ENCODE measurements at regions not wholly inside any gene's neighbourhood (a gene's known extent, or its start where the extent isn't known, plus 50 kb on each side); places are given as distances from the start of the nearest gene placed in this dataset.

DNA sequence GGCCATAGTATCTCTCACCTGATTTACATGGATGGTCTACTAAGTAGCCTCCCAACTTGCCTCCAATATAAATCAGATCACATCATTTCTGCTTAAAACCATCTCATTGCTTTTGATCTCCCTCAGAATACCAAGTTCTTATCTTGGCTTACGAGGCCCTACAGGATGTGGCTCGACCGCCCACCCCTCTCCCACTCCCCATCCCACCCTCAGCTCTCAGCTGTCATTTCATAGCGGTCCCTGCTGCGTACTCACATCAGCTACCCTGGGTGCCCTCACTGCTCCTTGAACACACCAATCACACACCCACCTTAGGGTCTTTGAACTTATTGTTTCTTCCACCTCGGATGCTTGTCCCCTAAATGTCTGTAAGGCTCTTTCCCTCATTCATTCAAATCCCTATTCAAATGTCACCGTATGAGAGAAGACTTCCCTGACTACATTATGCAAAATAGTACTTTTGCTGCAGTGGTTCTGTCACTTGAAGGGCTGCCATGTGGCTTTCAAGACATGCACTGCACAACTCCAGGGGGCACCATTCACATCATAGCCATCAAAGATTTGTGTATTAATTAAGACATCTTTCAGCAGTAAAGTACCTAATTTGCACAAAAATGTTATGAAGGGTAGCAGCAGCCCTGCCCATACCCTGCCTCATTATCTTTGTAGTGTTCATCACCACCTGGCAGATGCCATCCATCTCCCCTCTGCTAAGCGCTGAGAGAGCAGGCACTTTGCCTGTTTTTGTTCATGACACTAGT, 171.1 kb downstream of the ENC1 start:
- Mint-ChIP-seq H3K36me3 (ENCODE audit: low read depth) (no peaks in the 10 kb centered on the region), H3K4me1 (peaks cover 6% of the 10 kb centered on the region; the same call in 2 of the 3 replicates), H3K4me3 (no peak overlapping the region), H3K9me3 (no peaks in the 10 kb centered on the region), H3K27ac (no peak overlapping the region), H3K27me3 (ENCODE audit: insufficient read depth, low read depth, poor library complexity) (peaks cover 3% of the 10 kb centered on the region)
- no peaks in the 10 kb centered on the region for H4K20me1 ChIP-seq (replicated peaks; ENCODE audit: insufficient read depth)
- H3K4me2 ChIP-seq, result no peak overlapping the region
- TF ChIP-seq, protein P1, sequence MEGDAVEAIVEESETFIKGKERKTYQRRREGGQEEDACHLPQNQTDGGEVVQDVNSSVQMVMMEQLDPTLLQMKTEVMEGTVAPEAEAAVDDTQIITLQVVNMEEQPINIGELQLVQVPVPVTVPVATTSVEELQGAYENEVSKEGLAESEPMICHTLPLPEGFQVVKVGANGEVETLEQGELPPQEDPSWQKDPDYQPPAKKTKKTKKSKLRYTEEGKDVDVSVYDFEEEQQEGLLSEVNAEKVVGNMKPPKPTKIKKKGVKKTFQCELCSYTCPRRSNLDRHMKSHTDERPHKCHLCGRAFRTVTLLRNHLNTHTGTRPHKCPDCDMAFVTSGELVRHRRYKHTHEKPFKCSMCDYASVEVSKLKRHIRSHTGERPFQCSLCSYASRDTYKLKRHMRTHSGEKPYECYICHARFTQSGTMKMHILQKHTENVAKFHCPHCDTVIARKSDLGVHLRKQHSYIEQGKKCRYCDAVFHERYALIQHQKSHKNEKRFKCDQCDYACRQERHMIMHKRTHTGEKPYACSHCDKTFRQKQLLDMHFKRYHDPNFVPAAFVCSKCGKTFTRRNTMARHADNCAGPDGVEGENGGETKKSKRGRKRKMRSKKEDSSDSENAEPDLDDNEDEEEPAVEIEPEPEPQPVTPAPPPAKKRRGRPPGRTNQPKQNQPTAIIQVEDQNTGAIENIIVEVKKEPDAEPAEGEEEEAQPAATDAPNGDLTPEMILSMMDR (conservative IDR thresholded peaks at IDR 0.05; ENCODE audit: low read depth in 2 of 2), result 0 out of 4 replicates have a peak, but pooled peaks have one; percentile 10 to 15
- TF ChIP-seq, protein P2, sequence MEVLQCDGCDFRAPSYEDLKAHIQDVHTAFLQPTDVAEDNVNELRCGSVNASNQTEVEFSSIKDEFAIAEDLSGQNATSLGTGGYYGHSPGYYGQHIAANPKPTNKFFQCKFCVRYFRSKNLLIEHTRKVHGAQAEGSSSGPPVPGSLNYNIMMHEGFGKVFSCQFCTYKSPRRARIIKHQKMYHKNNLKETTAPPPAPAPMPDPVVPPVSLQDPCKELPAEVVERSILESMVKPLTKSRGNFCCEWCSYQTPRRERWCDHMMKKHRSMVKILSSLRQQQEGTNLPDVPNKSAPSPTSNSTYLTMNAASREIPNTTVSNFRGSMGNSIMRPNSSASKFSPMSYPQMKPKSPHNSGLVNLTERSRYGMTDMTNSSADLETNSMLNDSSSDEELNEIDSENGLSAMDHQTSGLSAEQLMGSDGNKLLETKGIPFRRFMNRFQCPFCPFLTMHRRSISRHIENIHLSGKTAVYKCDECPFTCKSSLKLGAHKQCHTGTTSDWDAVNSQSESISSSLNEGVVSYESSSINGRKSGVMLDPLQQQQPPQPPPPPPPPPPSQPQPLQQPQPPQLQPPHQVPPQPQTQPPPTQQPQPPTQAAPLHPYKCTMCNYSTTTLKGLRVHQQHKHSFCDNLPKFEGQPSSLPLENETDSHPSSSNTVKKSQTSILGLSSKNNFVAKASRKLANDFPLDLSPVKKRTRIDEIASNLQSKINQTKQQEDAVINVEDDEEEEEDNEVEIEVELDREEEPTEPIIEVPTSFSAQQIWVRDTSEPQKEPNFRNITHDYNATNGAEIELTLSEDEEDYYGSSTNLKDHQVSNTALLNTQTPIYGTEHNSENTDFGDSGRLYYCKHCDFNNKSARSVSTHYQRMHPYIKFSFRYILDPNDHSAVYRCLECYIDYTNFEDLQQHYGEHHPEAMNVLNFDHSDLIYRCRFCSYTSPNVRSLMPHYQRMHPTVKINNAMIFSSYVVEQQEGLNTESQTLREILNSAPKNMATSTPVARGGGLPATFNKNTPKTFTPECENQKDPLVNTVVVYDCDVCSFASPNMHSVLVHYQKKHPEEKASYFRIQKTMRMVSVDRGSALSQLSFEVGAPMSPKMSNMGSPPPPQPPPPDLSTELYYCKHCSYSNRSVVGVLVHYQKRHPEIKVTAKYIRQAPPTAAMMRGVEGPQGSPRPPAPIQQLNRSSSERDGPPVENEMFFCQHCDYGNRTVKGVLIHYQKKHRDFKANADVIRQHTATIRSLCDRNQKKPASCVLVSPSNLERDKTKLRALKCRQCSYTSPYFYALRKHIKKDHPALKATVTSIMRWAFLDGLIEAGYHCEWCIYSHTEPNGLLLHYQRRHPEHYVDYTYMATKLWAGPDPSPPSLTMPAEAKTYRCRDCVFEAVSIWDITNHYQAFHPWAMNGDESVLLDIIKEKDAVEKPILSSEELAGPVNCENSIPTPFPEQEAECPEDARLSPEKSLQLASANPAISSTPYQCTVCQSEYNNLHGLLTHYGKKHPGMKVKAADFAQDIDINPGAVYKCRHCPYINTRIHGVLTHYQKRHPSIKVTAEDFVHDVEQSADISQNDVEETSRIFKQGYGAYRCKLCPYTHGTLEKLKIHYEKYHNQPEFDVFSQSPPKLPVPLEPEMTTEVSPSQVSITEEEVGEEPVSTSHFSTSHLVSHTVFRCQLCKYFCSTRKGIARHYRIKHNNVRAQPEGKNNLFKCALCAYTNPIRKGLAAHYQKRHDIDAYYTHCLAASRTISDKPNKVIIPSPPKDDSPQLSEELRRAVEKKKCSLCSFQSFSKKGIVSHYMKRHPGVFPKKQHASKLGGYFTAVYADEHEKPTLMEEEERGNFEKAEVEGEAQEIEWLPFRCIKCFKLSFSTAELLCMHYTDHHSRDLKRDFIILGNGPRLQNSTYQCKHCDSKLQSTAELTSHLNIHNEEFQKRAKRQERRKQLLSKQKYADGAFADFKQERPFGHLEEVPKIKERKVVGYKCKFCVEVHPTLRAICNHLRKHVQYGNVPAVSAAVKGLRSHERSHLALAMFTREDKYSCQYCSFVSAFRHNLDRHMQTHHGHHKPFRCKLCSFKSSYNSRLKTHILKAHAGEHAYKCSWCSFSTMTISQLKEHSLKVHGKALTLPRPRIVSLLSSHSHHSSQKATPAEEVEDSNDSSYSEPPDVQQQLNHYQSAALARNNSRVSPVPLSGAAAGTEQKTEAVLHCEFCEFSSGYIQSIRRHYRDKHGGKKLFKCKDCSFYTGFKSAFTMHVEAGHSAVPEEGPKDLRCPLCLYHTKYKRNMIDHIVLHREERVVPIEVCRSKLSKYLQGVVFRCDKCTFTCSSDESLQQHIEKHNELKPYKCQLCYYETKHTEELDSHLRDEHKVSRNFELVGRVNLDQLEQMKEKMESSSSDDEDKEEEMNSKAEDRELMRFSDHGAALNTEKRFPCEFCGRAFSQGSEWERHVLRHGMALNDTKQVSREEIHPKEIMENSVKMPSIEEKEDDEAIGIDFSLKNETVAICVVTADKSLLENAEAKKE (CRISPR knock-in tag; IDR thresholded peaks at IDR 0.05), result no peak
- no peak overlapping the region for H3K27ac ChIP-seq (ENCODE audit: low read depth)
- H3F3A ChIP-seq (replicated peaks; ENCODE audit: low read depth), result no peaks in the 10 kb centered on the region
- H3K79me2 ChIP-seq (replicated peaks; ENCODE audit: insufficient read depth), result no peaks in the 10 kb centered on the region
- H3K4me1 ChIP-seq (ENCODE audit: insufficient read depth), result no peaks in the 10 kb centered on the region
- no peak overlapping the region for H2AFZ ChIP-seq
- H3K9me2 ChIP-seq (ENCODE audit: insufficient read depth), result peaks cover 3% of the 10 kb centered on the region; the same call in 1 of the 2 replicates
- no peak for DNase-seq (ENCODE audit: low spot score)
- ATAC-seq, result no peak
- H3K36me3 ChIP-seq (ENCODE audit: insufficient read depth), result no peaks in the 10 kb centered on the region
- no peaks in the 10 kb centered on the region for H3K27me3 ChIP-seq (ENCODE audit: insufficient read depth)
- H3K4me3 ChIP-seq, result no peak overlapping the region

Measured in GM23338 (cell line).